GM13977 (cell line): ENCODE measurements at regions not wholly inside any gene's neighbourhood (a gene's known extent, or its start where the extent isn't known, plus 50 kb on each side); places are given as distances from the start of the nearest gene placed in this dataset.

Experiments
- DNase-seq: peaks from one replicate; pipeline ENCODE4 v3.0.0; 2012; ENCODE audit warnings: low spot score
- CTCF ChIP-seq: IDR thresholded peaks from 2 replicates; pipeline ENCODE4 v1.5.1; 2012; ENCODE audit warnings: mild to moderate bottlenecking, control low read depth; ENCODE audit not compliant: insufficient read depth; ENCODE audit errors: extremely low read depth, missing control alignments
- in situ Hi-C: fragments of 300-500 bp; cut with MboI; formaldehyde crosslinking; loops from one replicate; pipeline ENCODE4 v1.12.0; 2022; ENCODE audit warnings: low sequenced_read_pairs, low pct_unique_long_range_greater_than_20kb, mixed read lengths, inconsistent platforms; ENCODE audit not compliant: unreplicated experiment

- in situ Hi-C loops: no loop called here
- no peak for TF ChIP-seq CTCF
- no peak for DNase-seq
These were observed 229.7 kb downstream of the NECTIN3 start for GRCh38 chr3:111301238-111301798.

- in situ Hi-C loops: no loop called here
These were observed 230.4 kb downstream of the NECTIN3 start for GRCh38 chr3:111302063-111302462.

DNA sequence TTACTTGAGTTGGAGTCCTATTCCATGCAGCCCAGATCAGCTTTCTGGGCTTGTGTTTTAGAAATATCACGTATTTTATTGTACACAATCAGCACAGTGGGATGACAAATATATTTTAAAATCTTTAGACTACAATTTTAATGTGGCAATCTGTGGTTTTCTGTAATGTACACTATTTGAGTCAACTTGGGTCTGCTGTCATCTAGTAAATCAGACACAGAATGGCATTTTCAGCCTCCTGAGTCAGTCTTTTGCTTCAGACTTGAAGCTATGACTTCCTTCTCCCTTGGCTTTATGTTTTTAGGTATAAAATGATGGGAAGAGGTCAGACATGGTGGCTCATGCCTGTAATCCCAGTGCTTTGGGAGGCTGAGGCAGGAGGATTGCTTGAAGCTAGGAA is 232.1 kb downstream of the NECTIN3 start:
- TF ChIP-seq CTCF: no peak
- in situ Hi-C loops: no loop called here
- no peak for DNase-seq

More at GRCh38 chr3:111302063-111302462, 230.4 kb downstream of the NECTIN3 start:
- no peak for DNase-seq
- TF ChIP-seq CTCF: no peak

GRCh38 chr3:111307676-111308075 is 234.3 kb upstream of the CD96 start:
- DNase-seq: no peak
- in situ Hi-C loops: no loop called here
- TF ChIP-seq CTCF: no peak

GRCh38 chr3:111311126-111311525 is 230.9 kb upstream of the CD96 start:
- DNase-seq: no peak
- in situ Hi-C loops: no loop called here
- TF ChIP-seq CTCF: no peak

DNA sequence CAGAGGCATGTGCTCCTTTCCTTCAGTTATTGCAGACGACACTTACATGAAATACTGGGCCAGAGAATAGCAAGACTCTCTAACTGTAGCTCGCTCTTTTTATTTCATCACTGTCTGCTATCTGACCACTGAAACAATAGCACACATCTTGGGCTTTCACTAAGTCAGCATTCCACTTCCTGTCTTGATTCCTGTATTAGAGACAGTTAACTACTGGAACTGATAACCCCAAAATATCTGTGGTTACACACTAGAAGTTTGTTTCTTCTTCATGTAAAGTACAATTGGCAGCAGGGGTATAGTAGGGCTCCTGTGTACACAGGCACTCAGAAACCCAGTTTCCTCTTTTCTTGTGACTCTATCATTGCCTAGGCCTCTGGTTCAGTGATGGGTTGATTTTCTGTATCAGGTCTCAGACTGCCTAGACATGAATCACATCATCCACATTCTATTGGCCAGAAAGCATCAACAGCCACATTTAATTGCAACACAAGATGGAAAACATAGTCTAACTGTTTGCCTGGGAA is 230.2 kb upstream of the CD96 start:
- no peak for TF ChIP-seq CTCF
- in situ Hi-C loops: no loop called here
- no peak for DNase-seq

DNA sequence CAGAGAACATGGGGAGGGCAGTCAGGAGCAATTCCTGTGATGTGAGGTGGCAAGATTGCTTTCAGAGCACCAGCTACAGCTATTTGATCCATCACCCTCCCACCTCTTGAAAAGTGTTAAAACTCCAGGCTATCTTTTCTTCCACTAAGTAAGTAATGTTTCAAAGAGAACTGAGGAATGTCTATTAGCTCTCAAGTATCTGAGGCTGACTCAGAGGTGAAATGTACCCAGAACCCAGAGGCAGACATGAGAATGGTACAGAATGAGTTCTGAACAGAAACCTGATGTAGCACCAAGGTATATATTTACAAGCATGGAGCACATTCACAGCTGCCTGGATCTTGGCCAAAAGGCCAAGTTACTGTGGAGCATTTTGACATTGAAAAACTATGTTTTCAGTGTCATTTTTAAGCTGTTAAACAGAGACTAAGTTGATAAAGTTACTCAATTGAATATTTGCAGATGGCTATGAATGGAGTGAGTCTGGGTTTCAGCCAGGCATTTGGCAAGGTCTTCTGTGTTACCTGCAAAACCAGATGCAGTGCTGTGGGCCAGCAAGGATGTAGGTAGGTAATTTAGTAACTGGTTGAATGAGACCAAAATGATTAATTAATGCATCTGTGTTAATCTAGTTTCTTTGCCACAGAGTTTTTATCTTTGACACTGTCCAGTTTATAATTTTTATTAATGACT is 227.7 kb upstream of the CD96 start:
- in situ Hi-C loops: no loop called here
- TF ChIP-seq CTCF: no peak
- DNase-seq: no peak
